CD4-positive, CD25-positive, alpha-beta regulatory T cell (primary cell): ENCODE measurements at regions not wholly inside any gene's neighbourhood (a gene's known extent, or its start where the extent isn't known, plus 50 kb on each side); places are given as distances from the start of the nearest gene placed in this dataset.

Source experiments
- ATAC-seq, 2 donors: fragments of 150-1000 bp; cut with Tn5 transposase; one replicate each; pipeline ENCODE4 v1.10.0; 2021; ENCODE audit warnings: low read depth in 2 of 2, moderate number of reproducible peaks in 2 of 2, moderate library complexity in 1 of 2
- DNase-seq, 3 donors: peaks; one replicate each; pipeline versions ENCODE4 v3.0.0 to v3.0.0-alpha.2; 2012 to 2022; ENCODE audit warnings: mixed read lengths in 1 of 3
- H3K27ac ChIP-seq: one replicate; pipeline ENCODE4 v1.7.0; 2013; ENCODE audit warnings: mild to moderate bottlenecking, low read length; ENCODE audit not compliant: insufficient read depth, poor library complexity, severe bottlenecking
- H3K27me3 ChIP-seq: one replicate; pipeline ENCODE4 v1.7.0; 2013; ENCODE audit warnings: low read length; ENCODE audit not compliant: control insufficient read depth, insufficient read depth
- H3K36me3 ChIP-seq: one replicate; pipeline ENCODE4 v1.7.0; 2013; ENCODE audit warnings: mild to moderate bottlenecking, low read length, moderate library complexity; ENCODE audit not compliant: control insufficient read depth, insufficient read depth
- H3K4me1 ChIP-seq: 2 replicates; pipeline ENCODE4 v1.7.0; 2013; ENCODE audit warnings: mild to moderate bottlenecking, low read length; ENCODE audit not compliant: insufficient read depth, control insufficient read depth, poor library complexity, severe bottlenecking
- H3K4me3 ChIP-seq: one replicate; pipeline ENCODE4 v1.7.0; 2013; ENCODE audit warnings: low read depth, mild to moderate bottlenecking, low read length, moderate library complexity
- H3K9me3 ChIP-seq, 2 experiments: 1 replicate in 1 of 2; 2 replicates in 1 of 2; pipeline ENCODE4 v1.7.0; 2013; ENCODE audit warnings: low read length in 2 of 2, mild to moderate bottlenecking in 1 of 2, moderate library complexity in 1 of 2; ENCODE audit not compliant: control insufficient read depth in 2 of 2
- H3K27ac Mint-ChIP-seq, 3 donors: one replicate each; pipeline ENCODE4 v1.8.0; 2020 to 2022; ENCODE audit warnings: mild to moderate bottlenecking in 3 of 3, mixed read lengths in 3 of 3, moderate library complexity in 2 of 3
- H3K27me3 Mint-ChIP-seq: one replicate; pipeline ENCODE4 v1.8.0; 2022; ENCODE audit warnings: mild to moderate bottlenecking, mixed read lengths
- H3K36me3 Mint-ChIP-seq: one replicate; pipeline ENCODE4 v1.8.0; 2020; ENCODE audit warnings: mixed read lengths
- H3K4me1 Mint-ChIP-seq, 4 donors: one replicate each; pipeline ENCODE4 v1.8.0; 2020 to 2022; ENCODE audit warnings: mixed read lengths in 4 of 4, mild to moderate bottlenecking in 1 of 4
- H3K4me3 Mint-ChIP-seq, 4 donors: one replicate each; pipeline ENCODE4 v1.8.0; 2020 to 2022; ENCODE audit warnings: mild to moderate bottlenecking in 4 of 4, mixed read lengths in 4 of 4, moderate library complexity in 3 of 4
- H3K9me3 Mint-ChIP-seq, 7 donors: one replicate each; pipeline ENCODE4 v1.8.0; 2020 to 2022; ENCODE audit warnings: mixed read lengths in 7 of 7, mild to moderate bottlenecking in 3 of 7, moderate library complexity in 2 of 7

- ATAC-seq = no peak
- Mint-ChIP-seq H3K9me3 (no peaks in the 10 kb centered on the region), H3K4me1 (peaks cover 16 to 25% (median 19%) of the 10 kb centered on the region in 4 donors), H3K4me3 (peak overlapping the region in 2 of 4 donors; percentile 4 to 6), H3K36me3 (no peaks in the 10 kb centered on the region), H3K27ac (peak overlapping the region in 2 of 3 donors; percentile 7 to 57), H3K27me3 (no peaks in the 10 kb centered on the region)
- peaks cover 3% of the 10 kb centered on the region for H3K4me1 ChIP-seq
- H3K36me3 ChIP-seq = no peaks in the 10 kb centered on the region
- no peak overlapping the region for H3K27ac ChIP-seq
- no peak for DNase-seq
- H3K9me3 ChIP-seq = no peaks in the 10 kb centered on the region
- no peaks in the 10 kb centered on the region for H3K27me3 ChIP-seq
- no peak overlapping the region for H3K4me3 ChIP-seq
These were observed 327.5 kb downstream of the UACA start for GRCh38 chr15:70435872-70436271.

GRCh38 chr15:70435369-70435768 is 328.0 kb downstream of the UACA start:
- peaks cover 4% of the 10 kb centered on the region for H3K27me3 Mint-ChIP-seq
- no peak overlapping the region for H3K27ac ChIP-seq
- H3K27ac Mint-ChIP-seq = peak overlapping the region in 1 of 3 donors; percentile 57
- H3K4me1 ChIP-seq = peaks cover 3% of the 10 kb centered on the region
- peak in 1 of 2 donors; percentile 62 for ATAC-seq
- H3K4me3 ChIP-seq = no peak overlapping the region
- H3K9me3 Mint-ChIP-seq = no peaks in the 10 kb centered on the region
- no peaks in the 10 kb centered on the region for H3K27me3 ChIP-seq
- no peaks in the 10 kb centered on the region for H3K9me3 ChIP-seq
- peaks cover 16 to 25% (median 19%) of the 10 kb centered on the region in 4 donors for H3K4me1 Mint-ChIP-seq
- no peaks in the 10 kb centered on the region for H3K36me3 Mint-ChIP-seq
- peak overlapping the region in 1 of 4 donors; percentile 59 for H3K4me3 Mint-ChIP-seq
- peak in 1 of 3 donors; percentile 34 for DNase-seq
- no peaks in the 10 kb centered on the region for H3K36me3 ChIP-seq

- Mint-ChIP-seq H3K4me1 (peaks cover 13 to 25% (median 19%) of the 10 kb centered on the region in 4 donors), H3K4me3 (peak overlapping the region in 1 of 4 donors; percentile 33), H3K27me3 (peaks cover 5% of the 10 kb centered on the region), H3K9me3 (peaks cover 0 to 8% (median 0%) of the 10 kb centered on the region in 7 donors), H3K36me3 (peaks cover 3% of the 10 kb centered on the region), H3K27ac (no peak overlapping the region)
- no peak for DNase-seq
- H3K4me3 ChIP-seq = no peak overlapping the region
- H3K9me3 ChIP-seq = peaks cover 0 to 7% of the 10 kb centered on the region in 2 experiments
- H3K27ac ChIP-seq = no peak overlapping the region
- H3K36me3 ChIP-seq = no peaks in the 10 kb centered on the region
- no peak for ATAC-seq
- H3K27me3 ChIP-seq = no peaks in the 10 kb centered on the region
- peaks cover 3% of the 10 kb centered on the region for H3K4me1 ChIP-seq
These were observed 329.6 kb downstream of the UACA start for GRCh38 chr15:70433586-70434324.

- H3K27me3 ChIP-seq = no peaks in the 10 kb centered on the region
- Mint-ChIP-seq H3K36me3 (peaks cover 3% of the 10 kb centered on the region), H3K27me3 (peaks cover 5% of the 10 kb centered on the region), H3K9me3 (peaks cover 0 to 9% (median 0%) of the 10 kb centered on the region in 7 donors), H3K27ac (no peak overlapping the region), H3K4me1 (peaks cover 13 to 25% (median 19%) of the 10 kb centered on the region in 4 donors), H3K4me3 (no peak overlapping the region)
- DNase-seq (no peak), ATAC-seq (no peak)
- H3K36me3 ChIP-seq = no peaks in the 10 kb centered on the region
- H3K4me3 ChIP-seq = no peak overlapping the region
- H3K4me1 ChIP-seq = peaks cover 3% of the 10 kb centered on the region
- H3K9me3 ChIP-seq = peaks cover 3 to 7% of the 10 kb centered on the region in 2 experiments
- H3K27ac ChIP-seq = no peak overlapping the region
These were observed 330.3 kb downstream of the UACA start for GRCh38 chr15:70432924-70433495.

- H3K27ac ChIP-seq = no peak overlapping the region
- no peak overlapping the region for H3K4me3 ChIP-seq
- H3K4me1 ChIP-seq = peaks cover 3% of the 10 kb centered on the region
- ATAC-seq = no peak
- no peak overlapping the region for H3K4me3 Mint-ChIP-seq
- peaks cover 3% of the 10 kb centered on the region for H3K36me3 Mint-ChIP-seq
- DNase-seq = no peak
- H3K27me3 ChIP-seq = no peaks in the 10 kb centered on the region
- H3K27me3 Mint-ChIP-seq = peaks cover 5% of the 10 kb centered on the region
- H3K27ac Mint-ChIP-seq = no peak overlapping the region
- peaks cover 13 to 21% (median 18%) of the 10 kb centered on the region in 4 donors for H3K4me1 Mint-ChIP-seq
- peaks cover 3 to 7% of the 10 kb centered on the region in 2 experiments for H3K9me3 ChIP-seq
- peaks cover 0 to 9% (median 0%) of the 10 kb centered on the region in 7 donors for H3K9me3 Mint-ChIP-seq
- H3K36me3 ChIP-seq = no peaks in the 10 kb centered on the region
These were observed 331.5 kb downstream of the UACA start for GRCh38 chr15:70431854-70432253.

GRCh38 chr15:70430069-70430468 is 332.4 kb upstream of the TLE3 start:
- Histone ChIP-seq H3K4me3 (no peak overlapping the region), H3K27ac (no peak overlapping the region), H3K4me1 (peaks cover 4% of the 10 kb centered on the region), H3K9me3 (peaks cover 3 to 7% of the 10 kb centered on the region in 2 experiments), H3K27me3 (no peaks in the 10 kb centered on the region), H3K36me3 (no peaks in the 10 kb centered on the region)
- Mint-ChIP-seq H3K36me3 (peaks cover 3% of the 10 kb centered on the region), H3K27me3 (peaks cover 5% of the 10 kb centered on the region), H3K4me3 (no peak overlapping the region), H3K9me3 (peaks cover 0 to 9% (median 0%) of the 10 kb centered on the region in 7 donors), H3K4me1 (peaks cover 11 to 14% (median 12%) of the 10 kb centered on the region in 4 donors), H3K27ac (no peak overlapping the region)
- DNase-seq (no peak), ATAC-seq (no peak)

- Histone ChIP-seq H3K36me3 (no peaks in the 10 kb centered on the region), H3K4me3 (no peak overlapping the region), H3K4me1 (peaks cover 4% of the 10 kb centered on the region), H3K27ac (no peak overlapping the region), H3K9me3 (peaks cover 3 to 7% of the 10 kb centered on the region in 2 experiments), H3K27me3 (no peaks in the 10 kb centered on the region)
- Mint-ChIP-seq H3K27me3 (peaks cover 5% of the 10 kb centered on the region), H3K4me1 (peaks cover 6 to 17% (median 8%) of the 10 kb centered on the region in 4 donors), H3K36me3 (peaks cover 3% of the 10 kb centered on the region), H3K9me3 (peaks cover 0 to 9% (median 0%) of the 10 kb centered on the region in 7 donors), H3K27ac (no peak overlapping the region), H3K4me3 (no peak overlapping the region)
- DNase-seq (no peak), ATAC-seq (no peak)
These were observed 331.5 kb upstream of the TLE3 start for GRCh38 chr15:70429056-70429722.
